Glomerular endothelial cell (primary cell): ENCODE measurements at regions not wholly inside any gene's neighbourhood (a gene's known extent, or its start where the extent isn't known, plus 50 kb on each side); places are given as distances from the start of the nearest gene placed in this dataset.
"Not testable (repeated sequence)": the region's sequence is repeated elsewhere in the genome, so short reads cannot be mapped to it uniquely, and the experiment has no call there.

Experiments
- DNase-seq: peaks from one replicate; pipeline ENCODE4 v3.0.0-alpha.2; 2011; ENCODE audit warnings: low read depth, low spot score; ENCODE audit errors: extremely low read depth

- no peak for DNase-seq
Measured at GRCh38 chr12:74322792-74323191, 214.8 kb upstream of the ATXN7L3B start.

DNA sequence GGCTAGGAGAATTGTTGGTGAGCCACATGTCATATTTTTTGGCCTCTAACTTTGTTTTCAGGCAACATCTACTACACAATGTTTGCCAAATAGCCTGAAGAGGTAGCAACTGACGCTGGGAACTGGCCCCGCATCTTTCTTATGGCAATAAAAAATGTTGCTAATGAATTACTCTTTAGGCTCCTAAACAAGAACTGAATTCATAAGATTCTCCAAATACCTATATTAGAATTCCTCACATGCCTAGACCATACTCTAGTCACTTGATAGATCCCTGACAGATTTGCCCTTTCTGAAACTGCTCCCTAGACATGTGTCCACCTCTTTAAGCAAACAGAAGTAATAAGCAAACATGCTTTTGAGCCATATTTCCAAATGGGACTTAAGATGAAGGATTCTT lies 209.0 kb upstream of the ATXN7L3B start:
- DNase-seq, result no peak

DNA sequence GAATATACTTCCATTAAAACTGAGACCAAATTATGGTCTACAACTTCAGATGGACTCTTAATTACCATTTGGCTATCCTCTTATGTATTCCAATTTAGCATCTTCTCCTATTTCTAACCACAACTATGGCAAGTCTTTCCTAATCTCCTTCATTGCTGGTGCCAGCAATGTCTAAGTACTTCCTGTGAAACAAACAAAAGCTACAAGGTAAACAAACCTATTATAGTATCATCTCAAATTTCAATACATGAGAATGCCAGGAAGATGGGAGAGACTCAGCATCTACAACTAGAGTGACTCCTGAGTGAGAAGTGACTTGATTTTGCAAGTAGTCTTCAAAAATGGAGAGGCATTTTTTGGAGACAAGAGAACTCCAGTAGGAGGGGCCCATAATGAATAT lies 202.9 kb upstream of the ATXN7L3B start:
- no peak for DNase-seq

DNA sequence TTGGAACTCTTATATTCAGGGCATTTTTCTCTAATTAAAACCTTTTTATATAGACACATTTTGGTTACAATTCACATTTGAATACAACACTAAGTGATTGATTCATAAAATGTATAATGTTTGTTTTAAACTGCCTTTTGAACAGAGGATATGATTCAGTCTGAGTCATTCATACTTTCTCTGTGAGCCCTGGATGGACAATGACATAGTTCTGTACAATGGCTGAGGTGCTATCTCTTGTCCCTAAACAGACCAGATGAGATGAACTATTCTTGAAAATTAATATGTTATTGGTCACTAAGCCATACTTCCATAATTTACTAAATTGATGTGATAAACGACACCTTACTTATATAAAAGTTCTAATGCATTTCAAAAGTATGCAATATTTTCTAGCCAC lies 199.7 kb upstream of the ATXN7L3B start:
- DNase-seq, result peak; percentile 48

- DNase-seq, result no peak
Measured at GRCh38 chr12:74339211-74339610, 198.4 kb upstream of the ATXN7L3B start.

DNA sequence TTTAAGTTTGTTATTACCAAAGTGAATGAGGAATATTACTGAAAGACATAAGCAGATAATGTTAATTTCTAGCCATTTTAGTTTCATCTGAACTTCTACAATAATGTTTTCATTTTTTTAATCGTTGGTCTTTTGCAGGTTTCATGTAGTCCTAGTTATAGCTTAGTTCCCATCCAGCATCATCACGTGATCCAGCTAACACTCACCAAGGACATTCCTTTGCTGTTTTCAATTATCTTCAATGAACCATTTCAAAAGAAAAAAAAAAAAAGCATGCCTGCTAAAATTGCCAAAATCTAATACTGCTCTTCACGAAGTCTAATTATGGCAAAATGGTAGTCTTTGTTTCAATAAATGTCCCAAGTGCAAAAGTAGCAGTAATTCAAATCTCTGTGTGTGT lies 187.7 kb upstream of the ATXN7L3B start:
- no peak for DNase-seq

DNA sequence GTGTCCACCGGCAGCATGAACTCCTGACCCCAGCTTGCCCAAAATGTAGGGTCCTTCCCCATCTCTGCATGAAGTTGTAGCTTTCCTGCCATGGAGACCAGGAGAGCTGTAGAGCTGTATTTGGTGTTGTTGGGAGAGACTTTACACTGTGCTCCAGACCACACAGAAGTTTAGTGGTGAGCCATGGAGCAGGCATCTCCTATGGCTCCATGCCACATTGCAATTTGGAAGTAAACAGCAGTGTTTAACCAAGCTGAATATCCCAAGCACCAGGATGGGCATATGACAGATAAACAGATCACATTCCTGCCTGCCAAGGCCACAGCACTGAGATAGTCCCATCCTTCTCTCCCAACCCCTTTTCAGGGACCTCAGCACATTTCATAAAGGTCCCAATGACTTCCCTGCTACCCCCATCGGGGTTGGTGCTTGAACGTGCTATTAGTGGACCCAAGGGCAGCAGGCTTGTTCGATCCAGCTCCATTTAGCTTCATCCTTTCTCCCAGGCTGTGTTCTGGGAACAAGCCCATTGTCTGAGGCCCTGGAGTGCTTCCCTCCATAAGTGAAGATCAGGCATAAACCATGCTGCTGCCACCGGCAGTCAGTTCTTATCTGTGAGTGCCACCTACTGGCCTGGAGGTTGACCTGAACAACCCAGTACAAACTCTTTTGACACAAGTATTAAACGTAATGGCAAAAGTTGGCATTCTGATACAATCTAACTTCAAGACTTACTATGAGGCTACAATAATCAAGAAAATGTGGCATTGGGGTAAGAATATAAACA lies 172.3 kb upstream of the ATXN7L3B start:
- peak; percentile 23 for DNase-seq

DNA sequence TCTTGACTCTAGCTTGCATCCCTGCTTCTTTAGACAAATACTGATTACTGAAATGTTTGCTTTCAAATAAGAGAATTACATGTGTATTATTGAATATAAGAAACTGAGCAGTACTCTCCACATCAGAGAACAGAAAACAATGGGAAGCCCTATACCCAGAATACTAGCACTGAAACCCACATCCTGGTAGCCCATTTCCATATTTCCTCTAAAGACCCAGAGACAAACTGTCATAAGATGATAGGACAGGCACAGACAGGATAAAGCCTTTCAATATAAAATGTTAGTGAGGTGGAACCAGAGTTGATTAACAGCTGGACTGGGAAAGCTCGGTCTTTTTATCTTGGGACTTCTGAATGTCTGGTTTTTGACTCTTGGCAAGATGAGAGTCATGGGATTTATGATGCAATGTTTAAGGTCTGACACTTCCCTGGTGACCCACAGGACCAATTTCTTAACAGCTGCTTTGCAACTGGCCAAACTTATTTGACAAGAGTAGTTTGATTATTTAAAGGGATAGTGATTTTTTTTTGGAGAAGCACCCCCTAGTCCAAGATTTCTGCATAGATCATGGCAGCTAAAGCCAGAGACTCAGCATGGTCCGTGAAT lies 166.9 kb upstream of the ATXN7L3B start:
- DNase-seq, result no peak

DNA sequence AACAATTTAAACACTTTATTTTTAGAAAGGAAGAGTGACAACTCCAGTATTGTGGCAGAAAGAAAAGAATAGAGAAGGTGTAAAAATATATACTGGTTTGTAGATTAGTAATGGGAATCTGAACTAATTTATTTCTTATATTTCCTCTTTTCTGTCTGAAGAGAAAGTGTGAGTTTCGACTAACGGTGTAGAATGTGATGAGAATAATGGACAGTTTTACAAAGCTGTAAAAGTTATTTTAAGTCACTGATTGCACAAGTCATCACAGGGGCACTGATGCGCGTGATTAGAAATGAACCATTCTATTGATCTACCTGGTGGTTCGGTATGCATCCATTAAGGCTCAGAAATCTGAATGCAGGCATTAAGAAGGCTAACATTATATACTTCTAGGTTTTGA lies 158.5 kb upstream of the ATXN7L3B start:
- no peak for DNase-seq

- no peak for DNase-seq
Measured at GRCh38 chr12:74381958-74382357, 155.7 kb upstream of the ATXN7L3B start.

DNA sequence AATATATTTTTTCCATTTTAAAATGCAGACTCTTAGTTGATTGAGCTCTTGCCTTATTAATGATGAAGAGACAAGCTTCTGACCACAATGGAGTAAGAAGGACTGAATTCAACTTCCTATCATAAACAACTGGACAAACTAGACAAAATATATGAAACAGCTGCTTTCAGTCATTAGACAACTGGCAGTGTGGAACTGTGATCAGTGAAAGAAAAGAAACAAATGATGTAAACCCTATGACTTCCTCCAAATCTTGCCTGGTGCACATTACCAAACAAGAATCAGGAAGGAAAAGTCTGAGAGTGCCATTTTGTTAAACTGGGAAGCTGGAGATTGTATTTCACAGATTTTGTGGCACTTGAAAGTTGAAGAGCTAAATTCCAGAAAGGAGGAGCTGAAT lies 154.7 kb upstream of the ATXN7L3B start:
- DNase-seq, result no peak

DNA sequence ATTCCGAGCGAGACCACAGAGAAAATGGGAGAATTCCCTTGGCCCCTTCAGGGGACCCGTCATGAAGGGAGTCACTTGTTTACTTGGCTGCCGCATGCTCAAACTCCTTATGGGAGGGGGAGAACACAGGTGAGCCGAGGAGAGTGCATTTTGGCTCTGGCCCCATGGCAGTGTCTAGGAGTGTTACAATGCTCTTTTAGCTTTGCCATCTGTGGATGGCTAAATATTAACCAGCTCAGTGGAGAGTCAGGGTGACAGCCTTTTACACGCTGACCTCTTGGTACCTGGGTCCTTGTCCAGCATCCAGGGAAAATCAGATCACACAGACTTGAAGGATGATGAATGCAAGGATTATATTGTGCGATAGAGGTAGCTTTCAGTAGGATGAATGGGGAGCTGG lies 146.4 kb upstream of the ATXN7L3B start:
- no peak for DNase-seq

- no peak for DNase-seq
Measured at GRCh38 chr12:74393272-74393671, 144.4 kb upstream of the ATXN7L3B start.

DNA sequence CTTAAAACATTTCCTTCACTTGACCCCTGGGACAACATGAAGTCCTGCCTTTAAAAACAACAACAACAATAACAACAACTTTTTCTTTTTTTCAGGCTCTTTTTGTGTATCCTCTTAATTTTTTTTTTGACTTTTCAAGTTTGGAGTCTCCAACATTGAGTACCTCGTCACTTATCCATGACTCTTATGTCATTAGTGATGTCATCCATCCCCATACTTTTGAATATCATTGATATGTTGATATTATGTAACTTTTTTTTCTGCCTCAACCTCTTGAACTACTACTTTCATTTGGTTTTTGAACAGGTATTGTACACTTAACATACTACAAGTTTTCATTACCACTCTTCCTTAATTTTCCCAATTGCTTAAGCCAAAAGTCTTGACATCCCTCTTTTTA lies 143.0 kb upstream of the ATXN7L3B start:
- no peak for DNase-seq

GRCh38 chr12:74401035-74401434 lies 136.6 kb upstream of the ATXN7L3B start:
- no peak for DNase-seq

DNA sequence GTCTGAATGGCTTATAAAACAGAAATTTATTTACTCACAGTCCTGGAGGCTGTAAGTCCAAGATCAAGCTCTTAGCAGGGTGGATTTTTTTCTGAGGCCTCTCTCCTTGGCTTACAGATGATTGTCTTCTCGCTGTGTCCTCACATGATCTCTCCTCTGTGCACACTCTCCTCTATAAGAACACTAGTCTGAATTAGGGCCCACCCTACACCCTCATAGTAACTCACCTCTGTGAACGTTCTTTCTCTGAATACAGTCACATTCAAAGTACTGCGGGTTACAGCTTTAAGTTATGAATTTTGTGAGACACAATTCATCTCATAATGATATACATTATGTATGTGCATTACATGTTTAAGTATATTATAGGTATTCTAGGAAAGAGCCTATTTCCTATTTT lies 135.7 kb upstream of the ATXN7L3B start:
- no peak for DNase-seq

GRCh38 chr12:74403221-74403470 lies 134.5 kb upstream of the ATXN7L3B start:
- not testable (repeated sequence) for DNase-seq

- DNase-seq, result no peak
Measured at GRCh38 chr12:74408601-74409166, 129.0 kb upstream of the ATXN7L3B start.

GRCh38 chr12:74412606-74413230 lies 124.9 kb upstream of the ATXN7L3B start:
- no peak for DNase-seq

DNA sequence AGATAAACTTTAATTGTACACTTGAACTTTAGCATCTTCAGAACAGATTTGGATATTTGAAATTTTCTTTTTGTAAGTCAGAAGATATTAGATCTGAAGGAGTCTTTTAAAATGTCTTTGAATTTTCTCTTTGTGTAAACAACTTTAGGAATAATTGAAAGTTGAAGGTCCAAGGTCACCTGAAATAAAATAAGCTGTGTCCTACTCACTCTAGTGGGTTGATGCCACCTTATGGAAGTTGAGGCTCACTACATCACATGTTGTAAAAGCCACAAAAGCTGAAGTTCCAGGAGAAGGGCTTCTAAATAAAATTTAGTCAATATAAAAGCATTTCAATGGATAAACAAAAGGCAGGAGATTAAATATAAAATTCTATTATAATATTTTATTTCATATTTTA lies 122.0 kb upstream of the ATXN7L3B start:
- no peak for DNase-seq

- DNase-seq, result no peak
Measured at GRCh38 chr12:74418573-74418972, 119.1 kb upstream of the ATXN7L3B start.

- DNase-seq, result no peak
Measured at GRCh38 chr12:74424778-74425177, 112.9 kb upstream of the ATXN7L3B start.
